ENCODE measurements at regions not wholly inside any gene's neighbourhood (a gene's known extent, or its start where the extent isn't known, plus 50 kb on each side); places are given as distances from the start of the nearest gene placed in this dataset.
A peak's percentile ranks its signal among the peaks of the same experiment; 100 is the strongest.

DNA sequence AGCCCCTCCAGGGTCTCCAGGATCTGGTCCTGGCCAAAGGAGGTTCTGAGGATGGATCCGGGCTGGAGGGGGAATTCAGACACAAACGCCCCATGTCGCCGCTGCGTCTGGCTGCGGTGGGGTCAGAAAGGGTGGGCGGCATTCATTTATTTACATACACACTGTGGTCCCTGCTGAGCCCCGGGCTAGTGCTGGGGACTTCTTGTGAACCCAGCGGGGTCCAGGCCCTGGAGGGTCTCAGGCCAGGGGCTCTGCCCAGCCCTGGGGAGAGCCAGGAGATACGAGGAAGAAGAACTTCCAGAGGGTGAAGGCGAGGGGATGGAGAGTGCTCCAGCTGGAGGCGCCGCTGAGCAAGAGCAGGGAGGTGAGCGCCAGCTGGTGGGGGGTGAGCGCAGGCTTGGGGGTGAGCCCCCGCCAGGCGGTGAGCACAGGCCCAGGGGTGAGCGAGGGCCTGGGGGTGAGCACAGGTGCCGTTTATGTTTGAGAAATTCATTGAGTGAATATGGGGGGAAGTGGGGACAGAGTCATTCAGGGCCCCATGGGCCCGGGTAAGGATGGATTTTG, 68.1 kb downstream of the NCOR2 start:
- in situ Hi-C loops (cut with HindIII; ENCODE audit: low sequenced_read_pairs) = no loop called here
- H3K4me3 ChIP-seq (ENCODE audit: low read depth, low read length) = no peak overlapping the region
- no peak for DNase-seq (ENCODE audit: low read depth, low spot score)
- TF ChIP-seq, protein P1, sequence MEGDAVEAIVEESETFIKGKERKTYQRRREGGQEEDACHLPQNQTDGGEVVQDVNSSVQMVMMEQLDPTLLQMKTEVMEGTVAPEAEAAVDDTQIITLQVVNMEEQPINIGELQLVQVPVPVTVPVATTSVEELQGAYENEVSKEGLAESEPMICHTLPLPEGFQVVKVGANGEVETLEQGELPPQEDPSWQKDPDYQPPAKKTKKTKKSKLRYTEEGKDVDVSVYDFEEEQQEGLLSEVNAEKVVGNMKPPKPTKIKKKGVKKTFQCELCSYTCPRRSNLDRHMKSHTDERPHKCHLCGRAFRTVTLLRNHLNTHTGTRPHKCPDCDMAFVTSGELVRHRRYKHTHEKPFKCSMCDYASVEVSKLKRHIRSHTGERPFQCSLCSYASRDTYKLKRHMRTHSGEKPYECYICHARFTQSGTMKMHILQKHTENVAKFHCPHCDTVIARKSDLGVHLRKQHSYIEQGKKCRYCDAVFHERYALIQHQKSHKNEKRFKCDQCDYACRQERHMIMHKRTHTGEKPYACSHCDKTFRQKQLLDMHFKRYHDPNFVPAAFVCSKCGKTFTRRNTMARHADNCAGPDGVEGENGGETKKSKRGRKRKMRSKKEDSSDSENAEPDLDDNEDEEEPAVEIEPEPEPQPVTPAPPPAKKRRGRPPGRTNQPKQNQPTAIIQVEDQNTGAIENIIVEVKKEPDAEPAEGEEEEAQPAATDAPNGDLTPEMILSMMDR (IDR thresholded peaks at IDR 0.05; ENCODE audit: low read depth, low read length) = peak; percentile 37

DNA sequence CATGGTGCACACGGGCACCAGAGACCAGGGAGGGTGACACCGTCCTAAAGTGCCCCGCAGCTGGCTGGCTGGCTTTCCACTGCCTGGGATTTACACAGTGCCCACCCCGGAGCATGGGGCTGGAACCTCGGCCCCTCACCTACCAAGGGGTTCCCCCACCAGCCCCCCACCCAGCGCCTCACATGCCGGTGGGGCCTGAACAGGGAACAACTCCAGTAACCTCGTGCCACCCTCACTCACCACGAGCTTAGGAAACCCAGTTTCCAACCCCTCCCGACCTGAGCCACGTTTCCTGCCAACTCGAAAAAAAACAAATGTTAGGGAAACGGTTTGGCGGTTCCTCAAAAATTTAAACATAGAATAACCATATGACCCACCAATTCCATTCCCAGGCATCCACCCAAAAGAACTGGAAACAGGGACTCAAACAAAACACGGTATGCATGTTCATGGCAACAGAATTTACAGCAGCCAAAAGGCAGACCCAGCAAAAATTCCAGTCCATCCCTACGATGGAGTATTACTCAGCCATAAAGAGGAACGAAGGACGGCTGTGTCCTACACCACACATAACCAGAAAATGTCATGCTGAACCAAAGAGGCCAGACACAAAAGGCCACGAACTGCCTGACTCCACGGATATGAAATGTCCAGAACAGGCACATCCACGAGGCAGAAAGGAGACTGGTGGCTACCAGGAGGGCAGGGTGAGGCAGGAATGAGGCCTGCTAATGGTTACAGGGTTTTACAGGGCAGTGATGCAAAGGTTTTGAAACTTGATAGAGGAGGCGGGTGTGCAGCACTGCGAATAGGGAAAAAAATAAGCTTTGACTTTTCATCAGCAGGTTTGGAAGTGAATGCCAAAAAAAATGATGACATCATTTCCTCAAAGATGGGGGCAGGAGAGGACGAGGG, 68.9 kb downstream of the NCOR2 start:
- peak; percentile 81 for DNase-seq (ENCODE audit: low read depth, low spot score)
- no peak overlapping the region for H3K4me3 ChIP-seq (ENCODE audit: low read depth, low read length)
- in situ Hi-C loops (cut with HindIII; ENCODE audit: low sequenced_read_pairs) = no loop called here
- TF ChIP-seq, protein P1 (IDR thresholded peaks at IDR 0.05; ENCODE audit: low read depth, low read length) = no peak

DNA sequence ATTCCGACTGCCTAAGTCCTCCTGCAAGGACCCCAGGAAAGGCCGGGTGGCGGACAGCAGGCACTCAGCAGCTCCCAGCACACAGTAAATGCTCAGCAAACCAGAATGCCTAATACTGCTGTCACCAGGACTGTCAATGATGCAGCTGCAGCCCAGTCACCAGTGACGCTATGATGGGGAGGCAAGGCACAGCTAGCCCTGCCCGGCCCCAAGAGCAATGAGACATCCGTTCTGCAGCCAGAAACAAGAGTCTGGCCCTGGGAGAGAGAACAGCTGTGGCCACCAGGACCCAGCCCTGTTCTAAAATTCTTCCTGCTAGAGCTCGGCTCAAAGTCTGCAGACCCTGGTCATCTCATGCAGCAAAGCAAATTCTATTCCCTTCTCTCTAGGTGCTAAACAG, 69.8 kb downstream of the NCOR2 start:
- peak; percentile 81 for DNase-seq (ENCODE audit: low read depth, low spot score)
- TF ChIP-seq, protein P1 (IDR thresholded peaks at IDR 0.05; ENCODE audit: low read depth, low read length) = no peak
- in situ Hi-C loops (cut with HindIII; ENCODE audit: low sequenced_read_pairs) = no loop called here
- no peak overlapping the region for H3K4me3 ChIP-seq (ENCODE audit: low read depth, low read length)

DNA sequence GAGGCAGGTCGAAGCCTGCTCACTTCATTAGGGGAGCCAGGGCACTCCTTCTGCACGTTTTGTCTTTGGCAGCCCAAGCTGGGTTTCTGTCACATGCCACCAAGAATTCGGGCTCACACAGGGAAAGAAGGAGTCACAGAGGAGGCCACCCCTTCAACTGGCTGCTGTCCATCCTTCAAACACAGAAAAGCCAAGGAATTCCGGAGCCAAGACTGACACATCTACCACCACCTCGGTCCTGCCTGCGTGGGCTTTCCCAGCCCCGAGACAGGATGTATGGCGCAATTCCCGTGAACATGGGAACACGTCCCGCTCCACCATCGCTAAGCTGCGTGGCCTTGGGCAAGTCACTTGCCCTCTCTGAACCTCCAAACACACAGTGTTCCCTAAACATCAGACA, 70.4 kb downstream of the NCOR2 start:
- in situ Hi-C loops (cut with HindIII; ENCODE audit: low sequenced_read_pairs) = no loop called here
- TF ChIP-seq, protein P1 (IDR thresholded peaks at IDR 0.05; ENCODE audit: low read depth, low read length) = no peak
- H3K4me3 ChIP-seq (ENCODE audit: low read depth, low read length) = no peak overlapping the region
- no peak for DNase-seq (ENCODE audit: low read depth, low spot score)

DNA sequence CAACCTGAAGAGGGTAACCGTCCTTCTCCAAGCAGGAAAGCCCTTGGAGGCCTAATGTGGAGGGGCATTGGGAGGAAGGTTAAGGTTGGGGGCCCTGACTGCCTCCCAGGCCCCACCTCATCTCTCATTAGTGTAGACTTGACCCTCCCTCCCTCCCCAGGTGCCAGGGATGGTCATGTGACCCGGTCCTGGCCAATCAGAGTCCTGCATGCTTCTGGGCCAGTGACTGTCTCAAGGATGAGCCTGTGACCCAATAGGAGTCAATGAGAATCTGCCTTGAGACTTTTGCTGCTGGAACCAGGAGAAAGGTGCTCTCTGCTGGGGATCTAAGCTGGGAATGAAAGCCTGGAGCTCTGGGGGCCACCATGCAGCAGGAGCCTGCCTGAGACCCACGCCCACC, 70.8 kb downstream of the NCOR2 start:
- DNase-seq (ENCODE audit: low read depth, low spot score) = no peak
- in situ Hi-C loops (cut with HindIII; ENCODE audit: low sequenced_read_pairs) = no loop called here
- no peak overlapping the region for H3K4me3 ChIP-seq (ENCODE audit: low read depth, low read length)
- TF ChIP-seq, protein P1 (IDR thresholded peaks at IDR 0.05; ENCODE audit: low read depth, low read length) = no peak

DNA sequence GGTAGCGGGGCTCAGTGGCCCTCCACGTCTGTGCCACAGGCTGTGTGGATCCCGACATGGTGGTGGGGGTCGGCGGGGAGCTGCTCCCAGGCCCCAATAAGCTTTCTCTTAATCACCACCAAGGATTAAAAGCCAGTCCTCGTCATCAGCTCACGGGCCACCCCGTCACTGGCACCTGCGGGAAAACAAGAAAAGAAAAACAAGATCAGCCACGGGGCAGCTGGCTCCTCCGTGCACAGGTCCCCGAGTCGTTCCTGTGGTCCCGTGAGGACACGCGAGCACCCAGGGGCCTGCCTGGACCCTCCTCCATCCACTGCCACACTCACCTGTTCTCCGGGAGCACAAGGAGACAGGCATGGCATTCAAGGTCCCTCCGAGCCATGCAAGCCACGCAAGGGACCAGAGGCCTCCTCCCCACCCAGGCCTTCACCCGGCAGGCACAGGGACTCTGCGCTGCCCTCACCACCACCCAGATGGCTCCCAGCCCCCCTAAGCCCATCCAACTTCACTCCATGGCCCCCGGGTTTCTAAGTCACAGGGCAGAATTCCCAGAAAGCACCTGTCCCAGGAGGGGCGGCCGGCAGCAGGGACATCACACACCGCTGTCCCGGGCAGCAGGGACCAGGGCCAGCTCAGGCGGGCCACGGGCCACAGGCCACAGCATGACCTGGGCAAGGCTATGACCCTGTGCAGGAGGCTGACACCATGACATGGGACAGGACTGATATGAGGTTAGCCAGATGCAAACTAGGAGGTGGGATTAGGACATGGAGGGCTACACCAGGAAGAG, 72.0 kb downstream of the NCOR2 start:
- in situ Hi-C loops (cut with HindIII; ENCODE audit: low sequenced_read_pairs) = no loop called here
- H3K4me3 ChIP-seq (ENCODE audit: low read depth, low read length) = no peak overlapping the region
- no peak for DNase-seq (ENCODE audit: low read depth, low spot score)
- TF ChIP-seq, protein P1 (IDR thresholded peaks at IDR 0.05; ENCODE audit: low read depth, low read length) = no peak
